ENCODE measurements at regions not wholly inside any gene's neighbourhood (a gene's known extent, or its start where the extent isn't known, plus 50 kb on each side); places are given as distances from the start of the nearest gene placed in this dataset.

DNA sequence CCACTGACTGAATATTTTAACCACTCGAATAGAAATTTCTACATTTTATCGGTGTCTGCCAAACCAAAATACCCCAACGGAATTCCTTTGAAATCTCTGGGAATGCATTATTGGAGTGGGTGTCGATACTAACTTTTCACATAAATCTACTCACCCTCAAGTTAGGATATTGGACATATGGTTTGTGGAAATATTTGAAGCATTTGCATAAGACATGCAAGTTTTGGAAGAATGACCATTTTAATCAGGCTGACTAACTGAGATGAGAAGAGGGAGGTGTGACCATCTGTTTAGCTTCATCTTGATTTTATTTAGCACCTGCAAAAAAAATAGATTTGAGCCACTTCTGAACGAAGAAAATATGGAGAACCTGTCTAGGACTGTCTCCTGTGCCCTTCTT, 61.2 kb downstream of the KLF6 start:
- no peak for DNase-seq (ENCODE audit: low read depth in 2 of 2)

- no peak for DNase-seq (ENCODE audit: low read depth in 2 of 2)
These were observed 64.6 kb downstream of the KLF6 start for GRCh38 chr10:3720228-3721019.

- no peak for DNase-seq (ENCODE audit: low read depth in 2 of 2)
These were observed 65.8 kb downstream of the KLF6 start for GRCh38 chr10:3719024-3719843.

- no peak for DNase-seq (ENCODE audit: low read depth in 2 of 2)
These were observed 68.9 kb downstream of the KLF6 start for GRCh38 chr10:3716093-3716492.

DNA sequence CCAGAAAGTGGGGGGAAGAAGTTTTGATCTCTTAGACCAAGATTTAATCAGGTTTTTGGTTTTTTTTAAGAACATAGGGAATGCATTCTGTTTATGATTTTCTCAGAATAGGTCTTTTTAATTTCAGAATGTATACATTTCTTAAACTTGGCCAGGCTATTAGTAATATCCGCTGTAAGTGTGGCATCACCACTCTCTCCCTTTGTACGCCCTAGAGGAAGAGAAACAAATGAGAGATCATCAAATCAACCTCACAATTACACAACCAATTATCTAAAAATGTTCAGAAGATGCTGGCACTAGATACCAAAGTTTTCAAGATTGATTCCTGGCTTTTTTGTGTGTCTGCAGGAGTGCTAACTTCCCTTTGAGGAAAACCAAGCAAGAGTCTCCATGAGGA, 70.0 kb downstream of the KLF6 start:
- DNase-seq (ENCODE audit: low read depth in 2 of 2) = no peak

- no peak for DNase-seq (ENCODE audit: low read depth in 2 of 2)
These were observed 70.5 kb downstream of the KLF6 start for GRCh38 chr10:3714531-3714930.

- DNase-seq (ENCODE audit: low read depth in 2 of 2) = no peak
These were observed 72.3 kb downstream of the KLF6 start for GRCh38 chr10:3712707-3713106.

GRCh38 chr10:3711918-3712317, 73.1 kb downstream of the KLF6 start:
- no peak for DNase-seq (ENCODE audit: low read depth in 2 of 2)

GRCh38 chr10:3710764-3711163, 74.2 kb downstream of the KLF6 start:
- DNase-seq (ENCODE audit: low read depth in 2 of 2) = no peak

DNA sequence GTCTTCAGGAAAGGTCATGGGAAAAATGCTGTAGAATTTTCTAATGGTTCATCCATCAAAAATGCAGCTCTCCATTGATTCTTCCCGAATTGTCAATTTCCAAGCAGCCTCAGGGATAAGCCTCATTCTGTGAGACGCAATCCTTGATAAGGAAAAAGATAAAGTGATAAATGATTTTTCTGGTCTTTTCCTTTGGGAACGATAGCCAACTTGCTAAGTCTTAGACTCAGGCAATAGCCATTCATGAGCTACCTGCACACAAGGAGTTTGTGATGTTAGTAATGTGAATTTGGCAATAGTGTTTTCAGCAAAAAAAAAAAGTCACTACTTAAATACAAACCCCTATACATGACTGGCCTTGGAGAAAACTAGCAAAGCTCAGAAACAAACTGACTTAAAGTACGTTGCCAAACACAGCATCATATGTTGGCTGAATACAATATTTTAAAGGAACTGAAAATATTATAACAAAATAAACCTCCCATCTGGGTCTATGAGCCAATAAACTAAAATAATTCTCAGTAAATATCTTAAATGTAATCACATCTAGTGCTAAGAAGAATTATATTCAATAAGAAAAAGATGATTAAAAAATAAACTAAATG, 75.5 kb downstream of the KLF6 start:
- no peak for DNase-seq (ENCODE audit: low read depth in 2 of 2)

- DNase-seq (ENCODE audit: low read depth in 2 of 2) = no peak
These were observed 76.2 kb downstream of the KLF6 start for GRCh38 chr10:3708852-3709251.

GRCh38 chr10:3704565-3705325, 80.3 kb downstream of the KLF6 start:
- DNase-seq (ENCODE audit: low read depth in 2 of 2) = no peak

- DNase-seq (ENCODE audit: low read depth in 2 of 2) = no peak
These were observed 82.4 kb downstream of the KLF6 start for GRCh38 chr10:3702569-3702968.

DNA sequence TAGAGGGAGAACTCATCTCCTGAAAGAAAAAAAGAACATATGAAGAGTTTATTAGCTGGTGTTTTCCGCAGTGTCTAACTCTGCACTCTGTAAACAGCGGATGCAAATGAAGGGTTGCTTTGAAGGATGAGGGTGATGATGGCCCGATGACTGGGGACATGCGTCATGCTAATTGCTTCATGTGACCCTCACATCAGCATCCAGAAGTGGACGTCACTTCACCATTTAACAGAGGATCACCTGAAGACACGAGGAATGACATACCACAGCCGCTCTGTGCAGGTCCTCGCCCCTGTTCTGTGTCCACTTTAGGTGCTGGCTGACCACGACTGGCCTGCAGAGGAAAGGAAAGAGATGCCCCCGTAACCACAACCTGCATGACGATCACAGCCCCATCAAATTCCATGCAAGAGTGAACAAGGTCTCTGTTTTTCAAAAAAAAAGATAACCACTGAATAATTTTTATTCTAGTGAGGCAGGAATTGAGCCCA, 82.9 kb downstream of the KLF6 start:
- DNase-seq (ENCODE audit: low read depth in 2 of 2) = no peak

- DNase-seq (ENCODE audit: low read depth in 2 of 2) = no peak
These were observed 83.5 kb downstream of the KLF6 start for GRCh38 chr10:3701491-3701890.

GRCh38 chr10:3700531-3701076, 84.4 kb downstream of the KLF6 start:
- DNase-seq (ENCODE audit: low read depth in 2 of 2) = no peak

DNA sequence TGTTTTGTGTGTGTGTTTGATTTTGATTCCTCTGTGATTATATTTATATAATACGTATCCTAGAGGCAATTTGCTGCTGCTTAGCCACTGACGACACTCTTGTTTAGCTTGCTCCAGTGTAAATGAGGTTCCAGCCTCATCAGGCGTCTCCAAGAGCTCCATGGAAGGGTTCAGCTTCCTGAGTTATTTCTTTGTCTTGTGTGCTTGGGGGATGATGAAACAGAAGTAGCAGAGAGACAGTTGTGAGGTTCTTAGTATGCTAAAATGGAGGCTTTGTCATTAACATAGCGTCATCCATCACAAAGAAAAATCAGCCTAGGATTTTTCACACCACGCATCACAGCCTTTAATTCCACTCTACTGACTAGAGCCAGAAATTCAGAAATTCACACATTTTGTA, 85.1 kb downstream of the KLF6 start:
- DNase-seq (ENCODE audit: low read depth in 2 of 2) = no peak

GRCh38 chr10:3698312-3698711, 86.7 kb downstream of the KLF6 start:
- no peak for DNase-seq (ENCODE audit: low read depth in 2 of 2)

- DNase-seq (ENCODE audit: low read depth in 2 of 2) = no peak
These were observed 91.3 kb downstream of the KLF6 start for GRCh38 chr10:3693698-3694080.

DNA sequence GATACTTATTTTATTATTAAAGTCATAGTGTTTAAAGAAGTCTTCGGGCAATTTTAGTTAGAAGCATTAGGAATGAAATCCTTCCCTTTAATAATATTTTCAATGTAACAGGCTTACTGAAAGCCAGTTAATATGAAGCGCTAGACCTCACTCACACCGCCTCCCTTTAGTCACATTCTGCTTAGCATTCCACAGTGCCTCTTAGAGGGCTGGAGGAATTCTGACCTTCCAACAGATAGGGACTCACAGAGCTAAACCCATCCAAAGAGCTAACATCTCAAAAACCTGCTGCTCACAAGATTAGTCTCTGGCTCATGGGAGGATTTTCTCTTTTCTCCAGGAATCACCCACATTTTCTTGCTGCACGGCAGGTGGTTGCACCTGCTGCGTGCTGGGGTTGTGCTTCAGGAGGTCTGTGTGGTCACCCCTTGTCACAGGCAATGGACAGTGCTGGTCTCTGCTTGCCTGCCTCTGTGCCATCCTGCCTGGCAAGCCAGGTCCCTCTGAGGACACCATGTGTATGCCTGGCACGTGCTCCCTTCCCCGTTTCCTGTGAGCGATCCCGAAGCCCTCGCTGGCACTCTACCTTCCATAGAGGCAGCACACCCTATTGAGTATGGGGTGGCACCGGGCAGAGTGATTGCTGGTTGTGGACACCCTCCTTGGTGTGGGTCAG, 91.8 kb downstream of the KLF6 start:
- DNase-seq (ENCODE audit: low read depth in 2 of 2) = no peak

- no peak for DNase-seq (ENCODE audit: low read depth in 2 of 2)
These were observed 92.5 kb downstream of the KLF6 start for GRCh38 chr10:3692387-3692999.

Measured in stimulated activated CD8-positive, alpha-beta memory T cell treated with anti-CD3 and anti-CD28 coated beads, Interleukin-7, amount 100 ng/mL, for 1 hour (primary cell).